GM12865 (cell line): ENCODE measurements at regions not wholly inside any gene's neighbourhood (a gene's known extent, or its start where the extent isn't known, plus 50 kb on each side); places are given as distances from the start of the nearest gene placed in this dataset.

Experiments
- DNase-seq: peaks from one replicate; pipeline ENCODE4 v3.0.0; 2010; ENCODE audit warnings: low read depth
- H3K4me3 ChIP-seq: 2 replicates; pipeline ENCODE4 v1.5.1; 2011; ENCODE audit warnings: mild to moderate bottlenecking, low read depth, low read length, control low read depth
- CTCF ChIP-seq: IDR thresholded peaks from 2 replicates; pipeline ENCODE4 v1.5.1; 2011; ENCODE audit warnings: low read length, control low read depth, low read depth, inconsistent platforms; ENCODE audit not compliant: insufficient read depth; ENCODE audit errors: missing control alignments

- no peak for DNase-seq
- H3K4me3 ChIP-seq: no peak overlapping the region
- TF ChIP-seq CTCF: no peak
These were observed 221.5 kb downstream of the EPHA4 start for GRCh38 chr2:221350616-221351015.

DNA sequence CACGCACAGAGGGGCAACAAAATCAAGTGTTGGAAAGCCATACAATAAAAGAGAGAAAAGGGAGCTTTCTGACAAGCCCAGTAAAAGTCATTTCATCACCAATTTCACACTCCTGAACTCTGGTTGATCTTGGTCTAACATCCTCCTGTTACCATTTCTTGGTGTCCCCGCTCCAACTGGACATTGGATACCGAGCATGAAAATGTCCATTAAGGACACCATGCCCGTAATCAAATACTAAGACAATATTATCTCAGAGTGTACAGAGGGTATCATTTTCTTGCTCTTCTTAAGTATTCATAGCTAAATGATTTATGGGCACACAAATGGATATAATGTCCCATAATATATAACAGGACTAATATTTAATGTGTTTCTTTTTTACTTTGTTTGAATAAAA is 218.9 kb downstream of the EPHA4 start:
- no peak overlapping the region for H3K4me3 ChIP-seq
- TF ChIP-seq CTCF: no peak
- DNase-seq: no peak

DNA sequence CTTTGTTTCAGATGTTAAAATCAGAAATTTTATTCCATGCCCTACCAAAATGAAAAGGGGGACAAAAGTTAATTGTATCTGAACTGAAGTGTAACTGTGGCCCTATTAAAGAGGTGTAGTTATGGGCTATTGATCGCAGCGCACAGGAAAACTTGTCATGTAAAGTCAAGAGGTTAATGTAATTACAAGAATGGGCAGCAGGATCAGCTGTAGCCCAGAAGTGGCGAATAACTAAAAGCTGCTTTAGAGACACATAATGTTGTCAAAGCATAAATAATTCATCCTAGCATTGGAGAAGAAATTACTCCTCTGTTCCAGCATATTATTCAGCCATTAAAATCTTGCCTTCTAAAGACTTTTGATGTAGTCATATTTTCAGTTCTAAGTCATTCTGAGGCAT is 211.8 kb downstream of the EPHA4 start:
- TF ChIP-seq CTCF: no peak
- H3K4me3 ChIP-seq: no peak overlapping the region
- DNase-seq: no peak

- TF ChIP-seq CTCF: no peak
- H3K4me3 ChIP-seq: no peak overlapping the region
- no peak for DNase-seq
These were observed 211.4 kb downstream of the EPHA4 start for GRCh38 chr2:221360742-221361141.

DNA sequence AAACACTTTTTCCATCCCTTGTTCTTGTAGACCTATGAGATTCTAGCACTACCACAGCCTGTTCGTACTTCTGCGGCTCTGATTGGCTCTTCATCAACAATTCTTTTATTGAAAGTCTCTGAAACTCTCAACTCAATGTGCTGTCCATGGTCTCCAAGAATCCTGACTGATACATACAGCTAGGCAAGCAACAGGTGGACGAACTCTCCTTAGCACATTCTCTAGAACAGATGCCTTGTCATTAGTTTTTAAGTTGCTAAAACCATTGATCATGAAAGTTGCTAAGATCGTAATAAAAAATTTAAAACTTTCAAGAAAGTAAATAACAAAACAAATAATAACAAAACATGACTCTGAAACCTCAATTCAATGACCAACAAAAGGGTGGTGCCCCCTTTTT is 210.5 kb downstream of the EPHA4 start:
- DNase-seq: no peak
- no peak for TF ChIP-seq CTCF

GRCh38 chr2:221364672-221365071 is 207.4 kb downstream of the EPHA4 start:
- no peak for DNase-seq
- H3K4me3 ChIP-seq: no peak overlapping the region
- TF ChIP-seq CTCF: no peak

More for the DNA sequence above, 210.5 kb downstream of the EPHA4 start:
- no peak overlapping the region for H3K4me3 ChIP-seq
